A673 (cell line): ENCODE measurements at regions not wholly inside any gene's neighbourhood (a gene's known extent, or its start where the extent isn't known, plus 50 kb on each side); places are given as distances from the start of the nearest gene placed in this dataset.

Experiments
- BruUV-seq: library from RNA; stranded (reverse); fragments of 400-500 nt; replicated peaks from 2 replicates; lab custom pipeline; 2021; lab: Mats Ljungman, UMichigan
- CTCF ChIA-PET: fragments of 300-600 bp; sonication (Branson Sonifier 250); formaldehyde crosslinking; loops from one replicate; lab custom pipeline; 2022; ENCODE audit warnings: antibody characterized with exemption; lab: Charles Lee
- POLR2A ChIA-PET: fragments of 300-600 bp; sonication (Branson Sonifier 250); formaldehyde crosslinking; loops from one replicate; lab custom pipeline; 2022; ENCODE audit warnings: antibody characterized with exemption; ENCODE audit not compliant: low non-redundant PET; lab: Charles Lee
- DNase-seq: peaks from one replicate; pipeline ENCODE4 v3.0.0-alpha.2; 2015; ENCODE audit warnings: low spot score
- H3K27ac ChIP-seq: fragments of 200-600 bp; sonication (generic); 2 replicates; pipeline ENCODE4 v1.5.1; 2016; ENCODE audit warnings: mixed run types, low read depth, mild to moderate bottlenecking, mixed read lengths, antibody characterized with exemption, low read length; ENCODE audit not compliant: poor library complexity, severe bottlenecking
- H3K27me3 ChIP-seq: fragments of 200-600 bp; sonication (generic); replicated peaks from 2 replicates; pipeline ENCODE4 v1.6.1; 2017; ENCODE audit warnings: mixed run types, low read depth, mild to moderate bottlenecking, mixed read lengths, antibody characterized with exemption, low read length; ENCODE audit not compliant: insufficient read depth, poor library complexity
- H3K36me3 ChIP-seq: fragments of 200-600 bp; sonication (generic); 2 replicates; pipeline ENCODE4 v1.6.1; 2016; ENCODE audit warnings: mixed run types, mild to moderate bottlenecking, mixed read lengths, antibody characterized with exemption, low read length; ENCODE audit not compliant: insufficient read depth, poor library complexity, severe bottlenecking
- H3K4me1 ChIP-seq: fragments of 200-600 bp; sonication (generic); 2 replicates; pipeline ENCODE4 v1.6.1; 2017; ENCODE audit warnings: mixed run types, mild to moderate bottlenecking, mixed read lengths, antibody characterized with exemption, low read length; ENCODE audit not compliant: insufficient read depth, poor library complexity, severe bottlenecking
- H3K4me3 ChIP-seq: fragments of 200-600 bp; sonication (generic); 2 replicates; pipeline ENCODE4 v1.5.1; 2016; ENCODE audit warnings: low read depth, mixed run types, mild to moderate bottlenecking, mixed read lengths, low read length; ENCODE audit not compliant: poor library complexity, severe bottlenecking
- H3K9me3 ChIP-seq: fragments of 200-600 bp; sonication (generic); 2 replicates; pipeline ENCODE4 v1.6.1; 2016; ENCODE audit warnings: mixed run types, low read depth, mild to moderate bottlenecking, mixed read lengths, antibody characterized with exemption, low read length; ENCODE audit not compliant: poor library complexity, severe bottlenecking
- CTCF ChIP-seq: fragments of 300-800, 200-600 bp; sonication (generic); conservative IDR thresholded peaks from 2 replicates; pipeline ENCODE4 v1.5.1; 2017; ENCODE audit warnings: low read depth, mild to moderate bottlenecking, antibody characterized with exemption, low read length, moderate library complexity, mixed read lengths
- EZH2 ChIP-seq: fragments of 200-600 bp; sonication (generic); IDR thresholded peaks from 2 replicates; pipeline ENCODE4 v1.6.1; 2017; ENCODE audit warnings: borderline replicate concordance, low read depth, mild to moderate bottlenecking, mixed read lengths, antibody characterized with exemption, low read length; ENCODE audit not compliant: poor library complexity, severe bottlenecking
- intact Hi-C: fragments of 100-400 bp; cut with micrococcal nuclease; formaldehyde crosslinking; loops from one replicate; pipeline ENCODE4 v1.10.0; 2022; ENCODE audit not compliant: unreplicated experiment

GRCh38 chr12:89135976-89136634 is 216.2 kb downstream of the DUSP6 start:
- H3K4me1 ChIP-seq = peaks cover 10% of the 10 kb centered on the region
- BruUV-seq = no TSS peak
- H3K27ac ChIP-seq = no peak overlapping the region
- no peaks in the 10 kb centered on the region for H3K36me3 ChIP-seq
- no peaks in the 10 kb centered on the region for H3K27me3 ChIP-seq
- DNase-seq = no peak
- intact Hi-C loops = no loop called here
- TF ChIP-seq EZH2 = no peak
- no peak for TF ChIP-seq CTCF
- CTCF ChIA-PET = no interaction called here
- no peak overlapping the region for H3K4me3 ChIP-seq
- H3K9me3 ChIP-seq = no peaks in the 10 kb centered on the region
- POLR2A ChIA-PET = no interaction called here

- ChIA-PET POLR2A (no interaction called here), CTCF (no interaction called here)
- intact Hi-C loops = no loop called here
- no peak for TF ChIP-seq EZH2
- TF ChIP-seq CTCF = no peak
- no peaks in the 10 kb centered on the region for H3K36me3 ChIP-seq
- no peak overlapping the region for H3K4me3 ChIP-seq
- DNase-seq = no peak
- no peaks in the 10 kb centered on the region for H3K9me3 ChIP-seq
- no peaks in the 10 kb centered on the region for H3K4me1 ChIP-seq
- no TSS peak for BruUV-seq
- no peaks in the 10 kb centered on the region for H3K27me3 ChIP-seq
- H3K27ac ChIP-seq = no peak overlapping the region
Observed at GRCh38 chr12:89134213-89134770, 218.0 kb downstream of the DUSP6 start.

GRCh38 chr12:89129167-89129870 is 223.0 kb downstream of the DUSP6 start:
- Histone ChIP-seq H3K4me1 (no peaks in the 10 kb centered on the region), H3K9me3 (no peaks in the 10 kb centered on the region), H3K27me3 (no peaks in the 10 kb centered on the region), H3K36me3 (no peaks in the 10 kb centered on the region), H3K4me3 (no peak overlapping the region), H3K27ac (no peak overlapping the region)
- ChIA-PET POLR2A (interaction anchor here (0.6 kb wide), 1 partner anchor 13 kb away, joined by 3 read pairs; no protein-coding TSS in a partner anchor), CTCF (no interaction called here)
- BruUV-seq = no TSS peak
- intact Hi-C loops = no loop called here
- TF ChIP-seq CTCF (no peak), EZH2 (no peak)
- no peak for DNase-seq
